Stimulated activated CD4-positive, alpha-beta T cell treated with anti-CD3 and anti-CD28 coated beads, Interleukin-12 subunit alpha, Interleukin-12 subunit beta, amount 100 ng/mL, for 24 hours (primary cell): ENCODE measurements at regions not wholly inside any gene's neighbourhood (a gene's known extent, or its start where the extent isn't known, plus 50 kb on each side); places are given as distances from the start of the nearest gene placed in this dataset.
A peak's percentile ranks its signal among the peaks of the same experiment; 100 is the strongest.
"Not testable (repeated sequence)": the region's sequence is repeated elsewhere in the genome, so short reads cannot be mapped to it uniquely, and the experiment has no call there.

Experiments used
- DNase-seq, 2 experiments: peaks; one replicate each; pipeline ENCODE4 v3.0.0-alpha.2; 2020; ENCODE audit warnings: low read depth in 2 of 2

- DNase-seq, result no peak
Measured at GRCh38 chr9:15372455-15372854, 50.2 kb upstream of the SNAPC3 start.

DNA sequence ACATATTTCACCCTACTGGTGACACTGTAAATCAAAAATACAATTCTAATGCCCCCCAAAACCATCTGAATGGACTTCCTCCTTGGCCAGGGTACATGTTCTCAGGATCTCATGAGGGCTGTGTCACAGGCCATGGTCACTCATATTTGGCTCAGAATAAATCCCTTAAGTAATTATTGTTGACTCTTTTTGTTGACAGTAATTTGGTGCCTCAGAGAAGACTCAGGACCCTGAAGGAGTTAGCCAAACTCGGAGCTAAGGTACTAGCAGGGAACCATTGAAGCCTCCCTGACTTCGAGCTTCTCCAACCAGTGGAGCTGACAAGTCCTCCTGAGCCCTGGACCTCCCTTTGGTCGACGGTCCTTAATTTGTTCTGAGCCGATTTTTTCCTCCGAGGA, 51.2 kb upstream of the SNAPC3 start:
- DNase-seq, result no peak

- DNase-seq, result no peak
Measured at GRCh38 chr9:15370466-15371447, 51.9 kb upstream of the SNAPC3 start.

DNA sequence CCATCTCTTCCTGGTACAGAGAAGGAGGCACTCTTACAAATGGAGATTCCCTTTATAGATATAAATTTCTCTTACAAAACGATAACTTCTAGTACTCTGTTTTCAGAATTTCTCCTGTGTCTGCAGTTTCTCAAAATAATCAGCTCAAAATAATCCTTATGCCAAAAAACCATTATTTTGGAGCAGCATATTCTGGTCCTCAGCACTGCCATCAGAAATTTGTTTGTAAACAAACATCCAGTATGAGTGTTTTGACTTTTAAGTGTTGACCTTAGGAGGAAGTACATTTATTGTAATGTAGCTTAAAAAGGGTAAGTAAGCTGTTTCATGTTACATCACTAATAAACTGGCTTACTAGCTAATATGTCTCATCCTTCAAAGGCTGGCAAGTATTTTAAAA, 52.8 kb upstream of the SNAPC3 start:
- DNase-seq, result no peak

- DNase-seq, result no peak
Measured at GRCh38 chr9:15369238-15369637, 53.4 kb upstream of the SNAPC3 start.

DNA sequence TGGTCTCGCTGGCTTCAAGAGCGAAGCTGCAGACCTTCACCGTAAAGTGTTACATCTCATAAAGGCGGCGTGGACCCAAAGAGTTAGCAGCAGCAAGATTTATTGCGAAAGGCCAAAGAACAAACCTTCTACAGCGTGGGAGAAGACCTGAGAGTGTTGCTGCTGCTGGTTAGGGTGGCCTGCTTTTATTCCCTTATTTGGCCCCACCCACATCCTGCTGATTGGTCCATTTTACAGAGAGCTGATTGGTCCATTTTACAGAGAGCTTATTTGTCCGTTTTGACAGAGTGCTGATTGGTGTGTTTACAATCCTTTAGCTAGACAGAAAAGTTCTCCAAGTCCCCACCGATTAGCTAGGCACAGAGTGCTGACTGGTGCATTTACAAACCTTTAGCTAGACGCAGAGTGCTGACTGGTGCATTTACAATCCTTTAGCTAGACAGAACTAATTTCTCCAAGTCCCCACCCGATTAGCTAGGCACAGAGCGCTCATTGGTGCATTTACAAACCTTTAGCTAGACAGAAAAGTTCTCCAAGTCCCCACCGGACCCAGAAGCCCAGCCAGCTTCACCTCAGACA, 57.6 kb upstream of the SNAPC3 start:
- DNase-seq, result not testable (repeated sequence)

DNA sequence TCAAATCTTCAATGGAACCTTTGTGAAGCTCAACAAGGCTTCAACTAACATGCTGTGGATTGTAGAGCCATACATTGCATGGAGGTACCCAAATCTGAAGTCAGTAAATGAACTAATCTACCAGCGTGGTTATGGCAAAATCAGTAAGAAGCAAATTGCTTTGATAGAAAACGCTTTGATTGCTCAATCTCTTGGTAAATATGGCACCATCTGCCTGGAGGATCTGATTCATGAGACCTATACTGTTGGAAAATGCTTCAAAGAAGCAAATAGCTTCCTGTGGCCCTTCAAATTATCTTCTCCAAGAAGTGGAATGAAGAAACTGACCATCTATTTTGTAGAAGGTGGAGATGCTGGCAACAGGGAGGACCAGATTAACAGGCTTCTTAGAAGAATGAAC, 54.7 kb upstream of the TTC39B start:
- DNase-seq, result no peak

- peak; percentile 8 to 9 for DNase-seq
Measured at GRCh38 chr9:15357050-15357653, 50.1 kb upstream of the TTC39B start.
